ENCODE measurements at regions not wholly inside any gene's neighbourhood (a gene's known extent, or its start where the extent isn't known, plus 50 kb on each side); places are given as distances from the start of the nearest gene placed in this dataset.
"Not testable (repeated sequence)": the region's sequence is repeated elsewhere in the genome, so short reads cannot be mapped to it uniquely, and the experiment has no call there.

GRCh38 chr10:30531751-30532530 lies 97.6 kb downstream of the LYZL2 start:
- no peak for DNase-seq (ENCODE audit: low read depth)

- DNase-seq (ENCODE audit: low read depth), result no peak
These were observed 95.5 kb downstream of the MAP3K8 start for GRCh38 chr10:30529373-30529998.

GRCh38 chr10:30528429-30528786 lies 94.4 kb downstream of the MAP3K8 start:
- DNase-seq (ENCODE audit: low read depth), result no peak

GRCh38 chr10:30527623-30528428 lies 93.8 kb downstream of the MAP3K8 start:
- DNase-seq (ENCODE audit: low read depth), result no peak

GRCh38 chr10:30522661-30523078 lies 88.7 kb downstream of the MAP3K8 start:
- not testable (repeated sequence) for DNase-seq (ENCODE audit: low read depth)

GRCh38 chr10:30518907-30519306 lies 84.9 kb downstream of the MAP3K8 start:
- no peak for DNase-seq (ENCODE audit: low read depth)
